ENCODE measurements at regions not wholly inside any gene's neighbourhood (a gene's known extent, or its start where the extent isn't known, plus 50 kb on each side); places are given as distances from the start of the nearest gene placed in this dataset.

GRCh38 chr14:96638041-96638855 is 136.1 kb downstream of the PAPOLA start:
- DNase-seq = no peak

GRCh38 chr14:96639550-96639949 is 137.4 kb downstream of the PAPOLA start:
- DNase-seq = no peak

- DNase-seq = no peak
Observed at GRCh38 chr14:96648506-96649326, 146.5 kb downstream of the PAPOLA start.

- no peak for DNase-seq
Observed at GRCh38 chr14:96649327-96649601, 147.1 kb downstream of the PAPOLA start.

- no peak for DNase-seq
Observed at GRCh38 chr14:96653597-96653996, 143.6 kb upstream of the VRK1 start.

- no peak for DNase-seq
Observed at GRCh38 chr14:96658611-96659010, 138.6 kb upstream of the VRK1 start.

- no peak for DNase-seq
Observed at GRCh38 chr14:96660123-96660522, 137.1 kb upstream of the VRK1 start.

- DNase-seq = no peak
Observed at GRCh38 chr14:96660667-96661066, 136.5 kb upstream of the VRK1 start.

- DNase-seq = no peak
Observed at GRCh38 chr14:96661244-96661969, 135.8 kb upstream of the VRK1 start.

GRCh38 chr14:96662116-96662970 is 134.8 kb upstream of the VRK1 start:
- DNase-seq = no peak

- no peak for DNase-seq
Observed at GRCh38 chr14:96663076-96663475, 134.1 kb upstream of the VRK1 start.

GRCh38 chr14:96663491-96664067 is 133.6 kb upstream of the VRK1 start:
- DNase-seq = no peak

- DNase-seq = no peak
Observed at GRCh38 chr14:96666088-96666487, 131.1 kb upstream of the VRK1 start.

GRCh38 chr14:96670391-96670790 is 126.8 kb upstream of the VRK1 start:
- DNase-seq = no peak

GRCh38 chr14:96671218-96671617 is 126.0 kb upstream of the VRK1 start:
- no peak for DNase-seq

GRCh38 chr14:96673706-96674105 is 123.5 kb upstream of the VRK1 start:
- no peak for DNase-seq

- DNase-seq = no peak
Observed at GRCh38 chr14:96674121-96674520, 123.1 kb upstream of the VRK1 start.

GRCh38 chr14:96676166-96676565 is 121.0 kb upstream of the VRK1 start:
- DNase-seq = no peak

GRCh38 chr14:96681829-96682228 is 115.4 kb upstream of the VRK1 start:
- DNase-seq = no peak

- no peak for DNase-seq
Observed at GRCh38 chr14:96682401-96682800, 114.8 kb upstream of the VRK1 start.

- no peak for DNase-seq
Observed at GRCh38 chr14:96683562-96684289, 113.5 kb upstream of the VRK1 start.

- DNase-seq = no peak
Observed at GRCh38 chr14:96686126-96686525, 111.1 kb upstream of the VRK1 start.

All from MV-4-11 (cell line).